HEK293T (cell line): ENCODE measurements at regions not wholly inside any gene's neighbourhood (a gene's known extent, or its start where the extent isn't known, plus 50 kb on each side); places are given as distances from the start of the nearest gene placed in this dataset.

Experiments
- ARNT ChIP-seq: fragments of 450-650 bp; IDR thresholded peaks from 2 replicates; pipeline ENCODE4 v1.6.1; 2017; ENCODE audit warnings: mild to moderate bottlenecking
- BHLHE40 ChIP-seq: fragments of 450-650 bp; IDR thresholded peaks from 2 replicates; pipeline ENCODE4 v1.6.1; 2016; ENCODE audit warnings: mild to moderate bottlenecking, moderate library complexity, borderline replicate concordance
- ELF4 ChIP-seq: fragments of 450-650 bp; IDR thresholded peaks from 2 replicates; pipeline ENCODE4 v1.6.1; 2017; ENCODE audit warnings: antibody characterized with exemption
- FOXA1 ChIP-seq: fragments of 450-650 bp; IDR thresholded peaks from 2 replicates; pipeline ENCODE4 v1.6.1; 2016; ENCODE audit warnings: mild to moderate bottlenecking
- FOXK2 ChIP-seq: fragments of 450-650 bp; IDR thresholded peaks from 2 replicates; pipeline ENCODE4 v1.6.1; 2016; ENCODE audit warnings: mild to moderate bottlenecking
- FOXM1 ChIP-seq: fragments of 450-650 bp; IDR thresholded peaks from 2 replicates; pipeline ENCODE4 v1.6.1; 2017; ENCODE audit warnings: mild to moderate bottlenecking, borderline replicate concordance
- HDGF ChIP-seq: fragments of 450-650 bp; IDR thresholded peaks from 2 replicates; pipeline ENCODE4 v1.6.1; 2017; ENCODE audit warnings: antibody characterized with exemption, borderline replicate concordance
- L3MBTL2 ChIP-seq: fragments of 450-650 bp; conservative IDR thresholded peaks from 2 replicates; pipeline ENCODE4 v1.6.1; 2016; ENCODE audit warnings: mild to moderate bottlenecking
- LEF1 ChIP-seq: fragments of 450-650 bp; IDR thresholded peaks from 2 replicates; pipeline ENCODE4 v1.6.1; 2017; ENCODE audit warnings: mild to moderate bottlenecking, borderline replicate concordance
- NFRKB ChIP-seq: fragments of 450-650 bp; IDR thresholded peaks from 2 replicates; pipeline ENCODE4 v1.6.1; 2016; ENCODE audit warnings: mild to moderate bottlenecking, moderate library complexity
- PKNOX1 ChIP-seq: fragments of 450-650 bp; IDR thresholded peaks from 2 replicates; pipeline ENCODE4 v1.6.1; 2016
- SP1 ChIP-seq: fragments of 450-650 bp; IDR thresholded peaks from 2 replicates; pipeline ENCODE4 v1.6.1; 2017
- SUZ12 ChIP-seq: fragments of 450-650 bp; IDR thresholded peaks from 2 replicates; pipeline ENCODE4 v1.6.1; 2016; ENCODE audit warnings: mild to moderate bottlenecking
- ZNF384 ChIP-seq: fragments of 450-650 bp; IDR thresholded peaks from 2 replicates; pipeline ENCODE4 v1.6.1; 2016

- TF ChIP-seq BHLHE40: no peak
- no peak for TF ChIP-seq ELF4
- TF ChIP-seq FOXA1: no peak
- TF ChIP-seq ARNT: no peak
- TF ChIP-seq FOXM1: no peak
- no peak for TF ChIP-seq LEF1
- TF ChIP-seq PKNOX1: no peak
- TF ChIP-seq SP1: no peak
- TF ChIP-seq SUZ12: no peak
- no peak for TF ChIP-seq FOXK2
- TF ChIP-seq NFRKB: no peak
- no peak for TF ChIP-seq ZNF384
- TF ChIP-seq HDGF: no peak
- no peak for TF ChIP-seq L3MBTL2
Measured at GRCh38 chr5:61262080-61262479, 70.0 kb upstream of the ZSWIM6 start.
